HG03457 (cell line): ENCODE measurements at regions not wholly inside any gene's neighbourhood (a gene's known extent, or its start where the extent isn't known, plus 50 kb on each side); places are given as distances from the start of the nearest gene placed in this dataset.

Experiments
- ATAC-seq: cut with Tn5 transposase; IDR thresholded peaks from one replicate; pipeline ENCODE4 v1.9.1; 2021; ENCODE audit warnings: moderate number of reproducible peaks; ENCODE audit not compliant: unreplicated experiment

GRCh38 chr3:176969066-176969465 lies 228.2 kb downstream of the TBL1XR1 start:
- ATAC-seq = no peak

- ATAC-seq = no peak
Observed at GRCh38 chr3:176968631-176969030, 228.7 kb downstream of the TBL1XR1 start.

DNA sequence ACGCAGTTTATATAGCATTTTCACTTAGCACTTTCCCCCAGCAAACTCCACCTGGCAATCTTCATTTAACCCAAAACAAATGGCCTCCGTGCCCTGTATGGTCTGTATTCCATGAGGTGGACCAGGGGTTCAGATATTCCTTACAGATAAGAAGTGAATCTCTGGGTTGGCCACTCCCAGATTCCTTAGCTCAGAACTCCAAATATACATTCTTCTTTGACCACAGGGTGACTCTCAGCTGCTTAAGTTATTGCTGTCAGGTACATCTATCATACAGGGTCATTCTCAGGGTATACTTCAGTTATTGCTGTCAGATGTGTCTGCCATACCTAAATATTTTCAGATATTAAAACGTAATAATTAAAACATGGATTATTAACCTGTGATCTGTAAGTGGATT lies 229.8 kb downstream of the TBL1XR1 start:
- no peak for ATAC-seq

DNA sequence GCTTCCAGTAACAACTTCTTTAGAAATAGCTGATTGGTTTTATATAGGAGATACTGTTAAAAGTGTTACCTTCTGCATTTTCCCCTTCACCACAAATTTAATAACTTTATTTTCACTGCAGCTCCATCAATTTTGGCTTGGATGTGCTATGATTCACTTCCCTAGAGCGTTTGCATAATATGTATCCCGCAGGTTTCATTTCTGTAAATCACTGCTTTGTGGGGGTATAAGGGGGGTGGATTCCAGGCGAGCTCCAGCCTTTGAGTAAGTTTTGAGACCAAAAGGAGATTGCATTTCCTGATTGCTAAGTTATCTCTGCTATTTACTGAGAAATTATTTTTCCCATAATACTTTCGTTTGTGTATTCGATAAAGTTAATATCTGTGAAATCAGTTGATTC lies 232.6 kb downstream of the TBL1XR1 start:
- no peak for ATAC-seq

DNA sequence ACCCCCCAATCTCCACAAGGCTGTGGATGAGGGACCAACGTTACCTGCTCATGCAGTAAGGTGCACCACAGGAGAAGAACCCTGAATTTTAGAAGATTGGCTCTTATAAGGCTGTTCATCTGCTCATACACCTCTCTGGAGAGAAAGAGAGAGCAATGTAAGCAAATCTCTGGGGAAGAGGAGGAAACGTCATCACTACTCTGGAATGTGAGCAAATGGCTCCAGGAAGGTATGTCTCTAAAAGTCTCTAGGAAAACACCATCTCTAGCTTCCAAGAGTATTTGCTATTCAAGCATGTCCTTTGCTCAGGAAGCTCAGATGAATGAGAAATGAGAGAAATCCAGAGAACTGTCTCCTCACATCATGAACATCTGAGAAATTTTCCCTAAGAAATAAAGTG lies 235.4 kb downstream of the TBL1XR1 start:
- no peak for ATAC-seq

DNA sequence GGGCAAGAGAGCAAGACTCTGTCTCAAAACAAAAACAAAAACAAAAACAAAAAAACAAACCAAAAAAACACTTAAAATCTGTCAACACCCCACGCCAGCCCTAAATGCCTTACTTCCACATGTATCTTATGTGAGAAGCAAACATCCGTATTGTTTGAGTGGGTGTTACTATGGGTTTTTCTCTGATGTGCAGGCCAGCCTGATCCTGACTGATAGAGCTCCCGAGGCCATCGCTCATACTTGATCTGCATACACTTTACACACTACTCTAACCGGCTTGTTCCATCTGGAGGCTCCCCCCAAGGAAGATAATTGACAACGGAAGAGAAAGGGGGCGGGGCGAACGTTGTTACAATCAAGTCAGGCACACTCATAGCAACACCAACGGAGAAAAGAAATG lies 237.4 kb downstream of the TBL1XR1 start:
- ATAC-seq = no peak

- no peak for ATAC-seq
Observed at GRCh38 chr3:176958560-176958959, 238.7 kb downstream of the TBL1XR1 start.

- no peak for ATAC-seq
Observed at GRCh38 chr3:176954517-176954916, 242.8 kb downstream of the TBL1XR1 start.

- no peak for ATAC-seq
Observed at GRCh38 chr3:176953106-176954060, 243.9 kb downstream of the TBL1XR1 start.

DNA sequence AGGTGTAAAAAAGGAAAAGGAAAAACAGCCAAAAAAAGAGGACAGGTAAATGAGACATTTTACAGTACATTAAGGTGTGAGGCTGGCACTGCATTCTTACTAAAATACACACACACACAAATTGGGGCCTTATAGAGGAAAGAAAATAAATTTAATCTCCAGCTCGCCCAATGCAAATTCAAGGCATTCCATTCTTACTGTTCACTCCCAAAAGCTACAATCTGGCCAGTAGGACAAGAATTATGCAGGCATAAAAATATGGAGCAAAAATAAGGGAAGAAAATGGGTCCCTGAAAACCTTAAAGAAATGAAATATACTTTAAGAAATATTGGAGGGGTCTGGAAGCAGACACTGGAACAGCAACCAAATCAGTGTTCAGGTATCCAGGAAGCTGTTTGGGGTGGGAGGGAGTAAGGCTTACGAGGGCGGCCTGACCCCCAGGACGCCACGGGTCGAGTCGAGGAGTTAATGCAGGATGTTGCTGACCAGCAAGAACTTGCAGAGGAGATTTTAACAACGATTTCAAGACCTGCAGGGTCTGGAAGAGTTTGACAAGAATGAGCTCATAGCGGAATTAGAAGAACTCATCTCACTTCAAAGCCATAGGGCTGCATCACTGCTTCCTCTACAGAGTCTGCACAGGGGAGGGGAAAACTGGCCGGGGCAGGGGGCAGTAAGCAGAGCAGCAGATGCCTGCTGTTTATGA lies 245.5 kb downstream of the TBL1XR1 start:
- ATAC-seq = no peak

DNA sequence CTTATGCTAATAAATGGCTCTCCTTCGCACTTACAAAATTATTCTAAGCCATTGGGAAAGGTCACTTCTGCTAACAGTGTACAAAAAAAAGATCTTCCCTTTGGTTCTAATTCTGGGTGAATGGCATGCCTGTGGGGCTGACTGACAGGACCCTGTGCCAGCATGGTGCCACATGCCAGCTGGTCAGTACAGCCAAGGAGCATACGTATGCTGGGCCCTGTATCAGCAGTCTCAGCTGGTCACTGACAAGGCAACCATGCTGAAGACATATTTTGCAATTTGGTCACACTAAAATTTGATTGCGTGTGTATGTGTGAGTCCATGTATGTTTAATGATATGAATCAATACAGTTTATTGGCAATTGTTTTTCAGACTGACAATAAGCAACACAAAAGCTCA lies 246.1 kb downstream of the TBL1XR1 start:
- no peak for ATAC-seq

- no peak for ATAC-seq
Observed at GRCh38 chr3:176950743-176951142, 246.5 kb downstream of the TBL1XR1 start.

DNA sequence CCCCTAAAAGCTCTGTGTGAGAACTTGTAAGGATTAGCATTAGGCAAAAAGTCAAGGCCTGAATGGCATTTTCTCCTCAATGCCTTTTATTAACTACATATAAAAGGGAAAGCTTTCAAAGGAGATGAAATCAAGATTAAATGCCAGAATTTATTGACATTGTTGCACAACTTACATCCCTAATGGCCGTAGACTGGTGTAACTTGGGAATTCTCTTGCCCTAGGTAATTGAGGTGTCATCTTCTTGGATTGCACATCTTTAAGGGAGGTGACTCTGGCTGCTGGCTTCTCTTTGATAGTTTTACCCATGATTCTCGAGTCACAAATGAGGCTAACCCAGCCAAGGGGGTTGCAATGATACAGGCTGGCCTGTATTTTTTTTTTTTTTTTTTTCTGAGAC lies 249.1 kb downstream of the TBL1XR1 start:
- ATAC-seq = no peak

GRCh38 chr3:176946202-176946601 lies 251.1 kb downstream of the TBL1XR1 start:
- no peak for ATAC-seq

GRCh38 chr3:176942305-176942704 lies 255.0 kb downstream of the TBL1XR1 start:
- no peak for ATAC-seq

DNA sequence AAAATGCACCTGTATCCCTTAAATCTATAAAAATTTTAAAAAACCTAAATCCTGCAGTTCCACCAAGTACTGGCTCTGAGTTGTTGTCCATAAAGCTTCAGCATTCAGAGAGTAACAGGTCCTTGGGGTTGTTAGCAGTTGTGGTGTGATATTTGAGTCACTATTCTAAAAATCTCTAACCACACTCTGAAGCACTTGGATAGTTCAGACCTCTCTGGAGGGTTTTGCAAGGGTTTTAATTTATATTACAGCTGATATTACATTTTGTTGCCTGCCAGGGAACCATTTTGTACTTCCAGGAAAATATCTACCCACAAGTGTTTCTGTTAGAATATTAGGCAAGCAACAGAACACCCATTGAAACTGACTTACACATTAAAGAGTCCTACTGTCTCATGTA lies 255.6 kb downstream of the TBL1XR1 start:
- no peak for ATAC-seq

- peak; percentile 95 for ATAC-seq
Observed at GRCh38 chr3:176939022-176939817, 258.1 kb downstream of the TBL1XR1 start.

GRCh38 chr3:176937994-176938393 lies 259.3 kb downstream of the TBL1XR1 start:
- ATAC-seq = no peak

DNA sequence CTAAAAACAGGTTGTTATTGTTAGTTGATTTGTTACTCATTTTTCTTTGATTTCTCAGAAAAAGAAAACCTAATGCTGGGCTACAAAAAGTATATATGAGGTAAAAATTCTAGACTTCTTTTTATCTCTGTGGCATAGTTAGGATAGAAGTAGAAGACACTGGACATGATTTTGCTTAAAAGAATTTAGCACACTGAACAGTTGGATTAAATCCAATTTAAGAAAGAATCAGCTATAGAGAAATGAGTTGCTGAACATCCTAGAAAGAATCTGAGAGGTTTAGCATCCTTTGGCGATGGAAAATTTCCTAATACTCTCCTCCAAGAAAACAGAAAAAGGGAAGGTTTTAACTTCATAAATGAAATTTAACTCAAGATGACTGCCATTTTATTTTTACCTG lies 259.7 kb downstream of the TBL1XR1 start:
- no peak for ATAC-seq

GRCh38 chr3:176935194-176935888 lies 261.9 kb downstream of the TBL1XR1 start:
- no peak for ATAC-seq

DNA sequence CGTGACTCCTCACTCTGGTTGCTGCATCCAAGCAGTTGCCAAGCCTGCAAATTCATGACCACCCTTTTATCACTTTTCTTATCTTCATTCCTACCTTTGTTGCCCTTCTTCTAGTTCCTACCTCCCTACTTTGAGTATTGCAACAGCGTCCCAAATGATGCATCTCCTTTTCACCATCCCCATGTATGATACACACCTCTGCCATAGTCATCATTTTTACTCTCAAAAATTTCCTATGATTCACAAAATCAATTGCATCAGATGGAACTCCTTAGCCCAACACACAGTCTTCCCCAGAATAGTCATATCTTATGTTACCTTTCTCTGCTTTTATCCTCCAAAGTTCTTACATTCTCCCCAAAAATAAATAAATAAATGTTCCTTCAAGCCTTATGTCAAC lies 262.6 kb downstream of the TBL1XR1 start:
- ATAC-seq = no peak
